Stimulated activated CD4-positive, alpha-beta T cell treated with anti-CD3 and anti-CD28 coated beads, Interleukin-2, amount 100 ng/mL, for 24 hours (primary cell): ENCODE measurements at regions not wholly inside any gene's neighbourhood (a gene's known extent, or its start where the extent isn't known, plus 50 kb on each side); places are given as distances from the start of the nearest gene placed in this dataset.

Experiments
- DNase-seq, 2 donors: peaks; one replicate each; pipeline ENCODE4 v3.0.0-alpha.2; 2020

GRCh38 chr10:78528749-78529204, 495.1 kb downstream of the RPS24 start:
- no peak for DNase-seq

GRCh38 chr10:78529262-78529661, 495.6 kb downstream of the RPS24 start:
- DNase-seq, result no peak

GRCh38 chr10:78531088-78531487, 497.4 kb downstream of the RPS24 start:
- DNase-seq, result no peak

- no peak for DNase-seq
Measured at GRCh38 chr10:78532480-78533042, 498.9 kb downstream of the RPS24 start.

- DNase-seq, result no peak
Measured at GRCh38 chr10:78533098-78533497, 499.4 kb downstream of the RPS24 start.

- no peak for DNase-seq
Measured at GRCh38 chr10:78533776-78534175, 500.1 kb downstream of the RPS24 start.

- no peak for DNase-seq
Measured at GRCh38 chr10:78535716-78536218, 502.1 kb downstream of the RPS24 start.

- DNase-seq, result no peak
Measured at GRCh38 chr10:78537018-78537417, 503.4 kb downstream of the RPS24 start.

- DNase-seq, result no peak
Measured at GRCh38 chr10:78539247-78539766, 505.6 kb downstream of the RPS24 start.

GRCh38 chr10:78540355-78541076, 506.9 kb downstream of the RPS24 start:
- DNase-seq, result no peak

GRCh38 chr10:78541481-78542140, 507.9 kb downstream of the RPS24 start:
- DNase-seq, result peak in 1 of 2 donors; percentile 17

GRCh38 chr10:78542141-78542489, 508.5 kb downstream of the RPS24 start:
- no peak for DNase-seq

- no peak for DNase-seq
Measured at GRCh38 chr10:78542521-78542920, 508.9 kb downstream of the RPS24 start.

- DNase-seq, result no peak
Measured at GRCh38 chr10:78543031-78543748, 509.5 kb downstream of the RPS24 start.

GRCh38 chr10:78543749-78544362, 510.2 kb downstream of the RPS24 start:
- DNase-seq, result no peak

- DNase-seq, result no peak
Measured at GRCh38 chr10:78544423-78545090, 510.9 kb downstream of the RPS24 start.

- no peak for DNase-seq
Measured at GRCh38 chr10:78545756-78546155, 512.1 kb downstream of the RPS24 start.

- DNase-seq, result no peak
Measured at GRCh38 chr10:78547397-78547796, 513.7 kb downstream of the RPS24 start.

- no peak for DNase-seq
Measured at GRCh38 chr10:78547905-78548304, 514.2 kb downstream of the RPS24 start.

GRCh38 chr10:78548369-78548768, 514.7 kb downstream of the RPS24 start:
- DNase-seq, result no peak

- no peak for DNase-seq
Measured at GRCh38 chr10:78549140-78549935, 515.7 kb downstream of the RPS24 start.
